ENCODE measurements at regions not wholly inside any gene's neighbourhood (a gene's known extent, or its start where the extent isn't known, plus 50 kb on each side); places are given as distances from the start of the nearest gene placed in this dataset.
A peak's percentile ranks its signal among the peaks of the same experiment; 100 is the strongest.
"Not testable (repeated sequence)": the region's sequence is repeated elsewhere in the genome, so short reads cannot be mapped to it uniquely, and the experiment has no call there.

- Mint-ChIP-seq H3K27me3 (peaks cover 48% of the 10 kb centered on the region), H3K9me3 (ENCODE audit: low read depth) (peaks cover 19% of the 10 kb centered on the region), H3K27ac (no peak overlapping the region), H3K4me1 (ENCODE audit: low read depth) (peaks cover 2% of the 10 kb centered on the region), H3K4me3 (peak overlapping the region; percentile 18), H3K36me3 (peaks cover 2% of the 10 kb centered on the region)
Observed at GRCh38 chr10:42177077-42177792, 461.1 kb downstream of the ZNF33B start.

GRCh38 chr10:42150428-42151061 is 487.8 kb downstream of the ZNF33B start:
- H3K27me3 Mint-ChIP-seq = peaks cover 5% of the 10 kb centered on the region
- H3K9me3 Mint-ChIP-seq (ENCODE audit: low read depth) = peaks cover 13% of the 10 kb centered on the region
- H3K27ac Mint-ChIP-seq = no peak overlapping the region
- H3K4me1 Mint-ChIP-seq (ENCODE audit: low read depth) = no peaks in the 10 kb centered on the region
- H3K36me3 Mint-ChIP-seq = peaks cover 4% of the 10 kb centered on the region
- no peak overlapping the region for H3K4me3 Mint-ChIP-seq

GRCh38 chr10:42149722-42150427 is 488.5 kb downstream of the ZNF33B start:
- Mint-ChIP-seq H3K36me3 (peaks cover 4% of the 10 kb centered on the region), H3K27ac (no peak overlapping the region), H3K4me1 (ENCODE audit: low read depth) (no peaks in the 10 kb centered on the region), H3K27me3 (peaks cover 5% of the 10 kb centered on the region), H3K9me3 (ENCODE audit: low read depth) (peaks cover 9% of the 10 kb centered on the region), H3K4me3 (no peak overlapping the region)

- H3K4me3 Mint-ChIP-seq = no peak overlapping the region
- H3K27ac Mint-ChIP-seq = no peak overlapping the region
- peaks cover 5% of the 10 kb centered on the region for H3K27me3 Mint-ChIP-seq
- no peaks in the 10 kb centered on the region for H3K4me1 Mint-ChIP-seq (ENCODE audit: low read depth)
- H3K9me3 Mint-ChIP-seq (ENCODE audit: low read depth) = peaks cover 14% of the 10 kb centered on the region
- H3K36me3 Mint-ChIP-seq = peaks cover 4% of the 10 kb centered on the region
Observed at GRCh38 chr10:42149027-42149700, 489.2 kb downstream of the ZNF33B start.

- not testable (repeated sequence) for H3K27ac Mint-ChIP-seq; H3K4me1 Mint-ChIP-seq (ENCODE audit: low read depth); H3K27me3 Mint-ChIP-seq; H3K36me3 Mint-ChIP-seq; H3K4me3 Mint-ChIP-seq
- H3K9me3 Mint-ChIP-seq (ENCODE audit: low read depth) = peaks cover 19% of the 10 kb centered on the region
Observed at GRCh38 chr10:42146165-42146564, 492.2 kb downstream of the ZNF33B start.

- H3K4me1 Mint-ChIP-seq (ENCODE audit: low read depth); H3K9me3 Mint-ChIP-seq (ENCODE audit: low read depth); H3K4me3 Mint-ChIP-seq; H3K36me3 Mint-ChIP-seq; H3K27me3 Mint-ChIP-seq; H3K27ac Mint-ChIP-seq: not testable (repeated sequence)
Observed at GRCh38 chr10:42138023-42138422, 500.3 kb downstream of the ZNF33B start.

- Mint-ChIP-seq H3K4me3 (no peak overlapping the region), H3K27me3 (no peaks in the 10 kb centered on the region), H3K4me1 (ENCODE audit: low read depth) (no peaks in the 10 kb centered on the region), H3K9me3 (ENCODE audit: low read depth) (no peaks in the 10 kb centered on the region), H3K36me3 (no peaks in the 10 kb centered on the region), H3K27ac (no peak overlapping the region)
Observed at GRCh38 chr10:42113158-42113450, 525.3 kb downstream of the ZNF33B start.

GRCh38 chr10:42112331-42113157 is 525.8 kb downstream of the ZNF33B start:
- no peaks in the 10 kb centered on the region for H3K9me3 Mint-ChIP-seq (ENCODE audit: low read depth)
- no peaks in the 10 kb centered on the region for H3K27me3 Mint-ChIP-seq
- H3K36me3 Mint-ChIP-seq = no peaks in the 10 kb centered on the region
- H3K4me3 Mint-ChIP-seq = no peak overlapping the region
- no peak overlapping the region for H3K27ac Mint-ChIP-seq
- H3K4me1 Mint-ChIP-seq (ENCODE audit: low read depth) = no peaks in the 10 kb centered on the region

- no peaks in the 10 kb centered on the region for H3K36me3 Mint-ChIP-seq
- H3K4me1 Mint-ChIP-seq (ENCODE audit: low read depth) = no peaks in the 10 kb centered on the region
- H3K4me3 Mint-ChIP-seq = no peak overlapping the region
- H3K9me3 Mint-ChIP-seq (ENCODE audit: low read depth) = no peaks in the 10 kb centered on the region
- no peaks in the 10 kb centered on the region for H3K27me3 Mint-ChIP-seq
- no peak overlapping the region for H3K27ac Mint-ChIP-seq
Observed at GRCh38 chr10:42111661-42112330, 526.6 kb downstream of the ZNF33B start.

- no peaks in the 10 kb centered on the region for H3K27me3 Mint-ChIP-seq
- no peak overlapping the region for H3K27ac Mint-ChIP-seq
- no peak overlapping the region for H3K4me3 Mint-ChIP-seq
- H3K36me3 Mint-ChIP-seq = no peaks in the 10 kb centered on the region
- H3K9me3 Mint-ChIP-seq (ENCODE audit: low read depth) = peaks cover 2% of the 10 kb centered on the region
- no peaks in the 10 kb centered on the region for H3K4me1 Mint-ChIP-seq (ENCODE audit: low read depth)
Observed at GRCh38 chr10:42111076-42111475, 527.3 kb downstream of the ZNF33B start.

Data from activated naive CD8-positive, alpha-beta T cell (primary cell).